Urothelium cell line (cell line): ENCODE measurements at regions not wholly inside any gene's neighbourhood (a gene's known extent, or its start where the extent isn't known, plus 50 kb on each side); places are given as distances from the start of the nearest gene placed in this dataset.
"Not testable (repeated sequence)": the region's sequence is repeated elsewhere in the genome, so short reads cannot be mapped to it uniquely, and the experiment has no call there.

Experiments used
- DNase-seq: peaks from one replicate; pipeline ENCODE4 v3.0.0; 2011; ENCODE audit warnings: low spot score, mixed read lengths
- FAIRE-seq: peaks from 2 replicates; lab custom pipeline; 2011; peaks lifted over from hg19 to GRCh38; lab: Jason Lieb, UNC

- not testable (repeated sequence) for FAIRE-seq, DNase-seq
Observed at GRCh38 chr9:65566018-65566417, 109.7 kb upstream of the ZNG1E start.

- FAIRE-seq, DNase-seq: not testable (repeated sequence)
Observed at GRCh38 chr9:65519018-65519417, 156.7 kb upstream of the ZNG1E start.

GRCh38 chr9:65514465-65514864, 161.3 kb upstream of the ZNG1E start:
- not testable (repeated sequence) for FAIRE-seq, DNase-seq

GRCh38 chr9:65507897-65508296, 167.8 kb upstream of the ZNG1E start:
- DNase-seq, FAIRE-seq: not testable (repeated sequence)

GRCh38 chr9:65504686-65505085, 171.0 kb upstream of the ZNG1E start:
- not testable (repeated sequence) for DNase-seq

GRCh38 chr9:65503696-65504095, 172.0 kb upstream of the ZNG1E start:
- FAIRE-seq, DNase-seq: not testable (repeated sequence)

More at GRCh38 chr9:65504686-65505085, 171.0 kb upstream of the ZNG1E start:
- FAIRE-seq = not testable (repeated sequence)

GRCh38 chr9:65482890-65483289, 192.8 kb upstream of the ZNG1E start:
- FAIRE-seq, DNase-seq: not testable (repeated sequence)

GRCh38 chr9:65481291-65481690, 194.4 kb upstream of the ZNG1E start:
- not testable (repeated sequence) for DNase-seq, FAIRE-seq

- not testable (repeated sequence) for FAIRE-seq, DNase-seq
Observed at GRCh38 chr9:65474891-65475290, 189.9 kb upstream of the FOXD4L5 start.

- FAIRE-seq, DNase-seq: not testable (repeated sequence)
Observed at GRCh38 chr9:65473059-65473822, 188.2 kb upstream of the FOXD4L5 start.

GRCh38 chr9:65471106-65471505, 186.1 kb upstream of the FOXD4L5 start:
- FAIRE-seq = not testable (repeated sequence)

GRCh38 chr9:65466911-65467734, 182.1 kb upstream of the FOXD4L5 start:
- DNase-seq, FAIRE-seq: not testable (repeated sequence)

More at GRCh38 chr9:65471106-65471505, 186.1 kb upstream of the FOXD4L5 start:
- not testable (repeated sequence) for DNase-seq

GRCh38 chr9:65465246-65465895, 180.4 kb upstream of the FOXD4L5 start:
- not testable (repeated sequence) for DNase-seq, FAIRE-seq

GRCh38 chr9:65462476-65462875, 177.5 kb upstream of the FOXD4L5 start:
- not testable (repeated sequence) for FAIRE-seq, DNase-seq

- DNase-seq (no peak), FAIRE-seq (no peak)
Observed at GRCh38 chr9:65459756-65460320, 174.8 kb upstream of the FOXD4L5 start.

GRCh38 chr9:65458992-65459391, 174.0 kb upstream of the FOXD4L5 start:
- DNase-seq (no peak), FAIRE-seq (no peak)

- FAIRE-seq = no peak
- no peak for DNase-seq
Observed at GRCh38 chr9:65458465-65458864, 173.5 kb upstream of the FOXD4L5 start.

GRCh38 chr9:65456991-65457390, 172.0 kb upstream of the FOXD4L5 start:
- not testable (repeated sequence) for FAIRE-seq

GRCh38 chr9:65455751-65456647, 171.0 kb upstream of the FOXD4L5 start:
- not testable (repeated sequence) for DNase-seq, FAIRE-seq

More at GRCh38 chr9:65456991-65457390, 172.0 kb upstream of the FOXD4L5 start:
- DNase-seq = not testable (repeated sequence)
